Astrocyte of the hippocampus (primary cell): ENCODE measurements at regions not wholly inside any gene's neighbourhood (a gene's known extent, or its start where the extent isn't known, plus 50 kb on each side); places are given as distances from the start of the nearest gene placed in this dataset.
"Not testable (repeated sequence)": the region's sequence is repeated elsewhere in the genome, so short reads cannot be mapped to it uniquely, and the experiment has no call there.

ENCODE experiments used
- DNase-seq: peaks from one replicate; pipeline ENCODE4 v3.0.0; 2011; ENCODE audit warnings: low read depth, low spot score

- DNase-seq, result no peak
These were observed 307.3 kb upstream of the KCNN2 start for GRCh38 chr5:114054594-114054993.

GRCh38 chr5:114055318-114056184, 306.3 kb upstream of the KCNN2 start:
- DNase-seq, result peak; percentile 82

- DNase-seq, result no peak
These were observed 305.7 kb upstream of the KCNN2 start for GRCh38 chr5:114056185-114056538.

GRCh38 chr5:114060866-114061265, 301.0 kb upstream of the KCNN2 start:
- no peak for DNase-seq

- DNase-seq, result no peak
These were observed 298.7 kb upstream of the KCNN2 start for GRCh38 chr5:114062932-114063867.

- DNase-seq, result no peak
These were observed 296.0 kb upstream of the KCNN2 start for GRCh38 chr5:114065912-114066311.

- DNase-seq, result no peak
These were observed 291.7 kb upstream of the KCNN2 start for GRCh38 chr5:114070093-114070722.

GRCh38 chr5:114089259-114089658, 272.6 kb upstream of the KCNN2 start:
- DNase-seq, result no peak

GRCh38 chr5:114097570-114097969, 264.3 kb upstream of the KCNN2 start:
- no peak for DNase-seq

GRCh38 chr5:114099161-114099560, 262.7 kb upstream of the KCNN2 start:
- no peak for DNase-seq

- DNase-seq, result peak; percentile 57
These were observed 260.7 kb upstream of the KCNN2 start for GRCh38 chr5:114101153-114101552.

- no peak for DNase-seq
These were observed 248.3 kb upstream of the KCNN2 start for GRCh38 chr5:114113604-114114003.

GRCh38 chr5:114116981-114117380, 244.9 kb upstream of the KCNN2 start:
- DNase-seq, result no peak

GRCh38 chr5:114118511-114118910, 243.4 kb upstream of the KCNN2 start:
- DNase-seq, result no peak

- no peak for DNase-seq
These were observed 241.7 kb upstream of the KCNN2 start for GRCh38 chr5:114120166-114120565.

- DNase-seq, result no peak
These were observed 239.0 kb upstream of the KCNN2 start for GRCh38 chr5:114122852-114123251.

GRCh38 chr5:114123654-114124053, 238.2 kb upstream of the KCNN2 start:
- no peak for DNase-seq

- DNase-seq, result no peak
These were observed 215.5 kb upstream of the KCNN2 start for GRCh38 chr5:114146398-114146797.

GRCh38 chr5:114148253-114148652, 213.6 kb upstream of the KCNN2 start:
- no peak for DNase-seq

GRCh38 chr5:114148728-114149127, 213.1 kb upstream of the KCNN2 start:
- not testable (repeated sequence) for DNase-seq

- no peak for DNase-seq
These were observed 209.1 kb upstream of the KCNN2 start for GRCh38 chr5:114152656-114153360.
